Peyer's patch (tissue), 4 donors: ENCODE measurements at regions not wholly inside any gene's neighbourhood (a gene's known extent, or its start where the extent isn't known, plus 50 kb on each side); places are given as distances from the start of the nearest gene placed in this dataset.

ENCODE experiments used
- POLR2A ChIP-seq, 2 donors: fragments of 450-650 bp; IDR thresholded peaks; one replicate each; pipeline ENCODE4 v1.5.1; 2017; ENCODE audit warnings: antibody characterized with exemption in 2 of 2, mild to moderate bottlenecking in 2 of 2, moderate library complexity in 2 of 2
- TF ChIP-seq, protein P1 (sequence below), 6 experiments: fragments of 450-650 bp in 4 of 6; fragments of 200-600 bp in 2 of 6; sonication (generic) in 1 of 6; IDR thresholded peaks; one replicate each; pipeline ENCODE4 v1.5.1; 2017 to 2019; ENCODE audit warnings: antibody characterized with exemption in 6 of 6, mild to moderate bottlenecking in 3 of 6, moderate library complexity in 1 of 6

DNA sequence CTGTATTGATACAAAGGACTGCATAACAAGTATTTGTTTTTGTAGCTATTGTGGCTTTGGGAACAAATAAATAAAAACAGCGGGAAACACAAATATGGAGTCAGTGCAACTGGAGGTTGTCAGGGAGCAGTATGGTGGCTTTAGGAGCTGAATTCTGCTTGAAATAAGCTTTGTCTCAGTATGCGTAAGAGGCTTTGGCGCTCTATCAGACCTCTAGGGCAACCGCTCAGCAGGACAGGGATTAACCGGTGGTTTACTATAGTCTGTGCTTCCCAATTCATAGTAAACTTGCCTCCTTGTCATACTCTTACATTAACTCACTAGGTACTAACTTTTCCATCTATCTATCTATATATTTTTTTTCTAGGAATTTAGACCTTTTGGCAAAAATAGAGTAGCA is 104.6 kb downstream of the ZIC1 start:
- TF ChIP-seq, protein P1, sequence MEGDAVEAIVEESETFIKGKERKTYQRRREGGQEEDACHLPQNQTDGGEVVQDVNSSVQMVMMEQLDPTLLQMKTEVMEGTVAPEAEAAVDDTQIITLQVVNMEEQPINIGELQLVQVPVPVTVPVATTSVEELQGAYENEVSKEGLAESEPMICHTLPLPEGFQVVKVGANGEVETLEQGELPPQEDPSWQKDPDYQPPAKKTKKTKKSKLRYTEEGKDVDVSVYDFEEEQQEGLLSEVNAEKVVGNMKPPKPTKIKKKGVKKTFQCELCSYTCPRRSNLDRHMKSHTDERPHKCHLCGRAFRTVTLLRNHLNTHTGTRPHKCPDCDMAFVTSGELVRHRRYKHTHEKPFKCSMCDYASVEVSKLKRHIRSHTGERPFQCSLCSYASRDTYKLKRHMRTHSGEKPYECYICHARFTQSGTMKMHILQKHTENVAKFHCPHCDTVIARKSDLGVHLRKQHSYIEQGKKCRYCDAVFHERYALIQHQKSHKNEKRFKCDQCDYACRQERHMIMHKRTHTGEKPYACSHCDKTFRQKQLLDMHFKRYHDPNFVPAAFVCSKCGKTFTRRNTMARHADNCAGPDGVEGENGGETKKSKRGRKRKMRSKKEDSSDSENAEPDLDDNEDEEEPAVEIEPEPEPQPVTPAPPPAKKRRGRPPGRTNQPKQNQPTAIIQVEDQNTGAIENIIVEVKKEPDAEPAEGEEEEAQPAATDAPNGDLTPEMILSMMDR (IDR thresholded peaks at IDR 0.05) = no peak
- TF ChIP-seq POLR2A (IDR thresholded peaks at IDR 0.05) = no peak
